Activated CD8-positive, alpha-beta memory T cell treated with anti-CD3 and anti-CD28 coated beads, Interleukin-2, amount 50 U/mL, for 48 hours (primary cell): ENCODE measurements at regions not wholly inside any gene's neighbourhood (a gene's known extent, or its start where the extent isn't known, plus 50 kb on each side); places are given as distances from the start of the nearest gene placed in this dataset.
A peak's percentile ranks its signal among the peaks of the same experiment; 100 is the strongest.

Experiments used
- DNase-seq: peaks from one replicate; pipeline ENCODE4 v3.0.0-alpha.2; 2020

- DNase-seq: no peak
Observed at GRCh38 chr6:170131351-170131750, 159.5 kb downstream of the DLL1 start.

GRCh38 chr6:170130771-170131241 lies 160.1 kb downstream of the DLL1 start:
- no peak for DNase-seq

DNA sequence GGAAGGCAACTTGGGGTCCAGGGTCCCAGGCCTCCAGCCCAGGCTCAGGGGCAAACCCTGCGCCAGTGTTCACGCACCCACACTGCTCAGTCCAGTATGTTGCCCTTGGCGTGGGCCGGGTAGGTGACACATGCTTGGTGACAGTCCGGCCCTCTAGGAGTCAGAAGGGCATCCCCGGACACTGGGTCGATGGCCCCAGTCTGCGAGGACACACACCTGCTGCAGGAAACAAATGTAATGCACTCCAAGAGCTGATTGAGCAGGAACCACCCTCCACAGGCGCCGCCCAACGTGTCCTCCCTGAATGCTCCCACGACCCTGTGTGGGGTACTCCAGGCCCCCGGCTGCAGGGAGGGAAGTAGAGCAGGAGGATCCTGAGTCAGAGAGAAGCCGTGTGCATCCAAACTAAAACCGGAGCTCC lies 160.7 kb downstream of the DLL1 start:
- peak; percentile 32 for DNase-seq

GRCh38 chr6:170129691-170130171 lies 161.1 kb downstream of the DLL1 start:
- DNase-seq: peak; percentile 39

DNA sequence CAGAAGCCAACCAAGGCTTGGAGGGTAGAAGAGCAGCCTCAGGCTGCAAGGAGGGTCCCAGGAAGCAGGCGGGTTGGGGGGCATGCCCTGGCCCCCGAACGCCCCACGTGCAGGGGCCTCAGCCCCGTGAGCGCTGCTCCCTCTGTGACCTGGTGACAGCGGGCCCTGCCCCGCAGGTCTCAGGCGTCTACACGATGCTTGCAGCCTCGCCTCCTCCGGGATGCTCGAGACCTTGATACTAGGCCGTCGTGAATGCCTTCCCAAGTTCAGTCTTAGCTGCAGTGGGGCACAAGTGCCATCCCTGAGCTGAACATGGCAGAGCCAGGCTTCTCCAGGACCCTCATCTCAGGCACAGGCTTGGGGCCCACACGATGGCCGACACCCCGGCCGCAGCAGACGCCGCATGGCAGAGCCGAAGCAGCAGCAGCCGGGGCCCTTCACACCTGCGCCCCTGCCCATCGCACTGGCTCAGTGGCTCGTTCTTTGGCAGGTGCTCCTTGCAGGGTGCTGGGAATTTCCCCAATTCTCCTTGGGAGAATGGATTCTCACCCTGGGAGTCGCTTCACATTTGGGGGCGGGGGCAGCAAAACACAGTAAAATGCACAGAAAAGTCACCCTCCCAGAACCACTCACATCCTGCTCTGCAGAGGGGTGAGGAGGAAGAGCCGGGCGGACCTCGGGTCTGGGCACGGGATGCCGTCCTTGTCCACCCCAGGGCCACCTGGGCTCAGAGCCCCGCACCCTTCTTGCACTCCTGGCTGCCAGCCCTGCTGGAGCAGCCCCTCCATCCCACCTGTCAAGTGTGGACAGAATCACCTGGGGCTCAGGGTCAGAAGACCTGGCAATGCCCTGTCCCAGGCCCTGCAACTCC lies 161.8 kb downstream of the DLL1 start:
- peak; percentile 29 for DNase-seq

DNA sequence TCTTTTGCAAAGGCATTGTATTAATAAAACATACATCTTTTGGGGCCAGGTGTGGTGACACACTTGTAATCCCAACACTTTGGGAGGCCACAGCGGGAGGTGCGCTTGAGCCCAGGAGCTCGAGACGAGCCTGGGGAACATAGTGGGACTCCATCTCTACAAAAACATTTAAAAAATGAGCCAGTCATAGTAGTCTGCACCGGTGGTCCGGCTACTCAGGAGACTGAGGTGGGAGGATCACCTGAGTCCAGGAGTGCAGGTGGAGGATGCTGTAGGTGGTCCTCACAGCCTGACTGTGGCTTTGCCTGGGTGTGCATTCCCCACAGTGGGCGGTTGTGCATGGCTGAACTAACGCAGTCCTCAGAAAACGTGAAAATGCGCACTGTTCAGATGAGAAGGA lies 162.5 kb downstream of the DLL1 start:
- peak; percentile 28 for DNase-seq

DNA sequence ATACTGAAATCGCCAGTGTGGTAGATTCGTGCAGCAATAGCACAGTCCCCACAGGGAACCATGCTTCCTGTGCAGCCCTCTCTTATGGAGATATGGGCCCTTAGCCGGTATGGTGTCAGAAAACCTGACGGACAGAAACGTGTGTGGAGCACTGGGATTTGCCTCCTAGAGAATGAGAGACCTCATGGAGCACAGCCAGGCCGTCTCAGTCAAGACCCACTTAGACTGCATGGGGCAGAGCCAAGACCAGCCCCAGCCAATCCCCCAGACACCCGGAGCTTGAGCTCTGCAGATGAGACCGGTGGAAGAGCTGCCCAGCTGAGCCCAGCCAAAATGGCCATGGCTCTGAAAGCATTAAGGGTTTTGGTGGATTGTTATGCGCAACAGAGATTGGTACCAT lies 163.7 kb downstream of the DLL1 start:
- peak; percentile 15 for DNase-seq

- DNase-seq: peak; percentile 23
Observed at GRCh38 chr6:170125456-170126300, 165.2 kb downstream of the DLL1 start.

DNA sequence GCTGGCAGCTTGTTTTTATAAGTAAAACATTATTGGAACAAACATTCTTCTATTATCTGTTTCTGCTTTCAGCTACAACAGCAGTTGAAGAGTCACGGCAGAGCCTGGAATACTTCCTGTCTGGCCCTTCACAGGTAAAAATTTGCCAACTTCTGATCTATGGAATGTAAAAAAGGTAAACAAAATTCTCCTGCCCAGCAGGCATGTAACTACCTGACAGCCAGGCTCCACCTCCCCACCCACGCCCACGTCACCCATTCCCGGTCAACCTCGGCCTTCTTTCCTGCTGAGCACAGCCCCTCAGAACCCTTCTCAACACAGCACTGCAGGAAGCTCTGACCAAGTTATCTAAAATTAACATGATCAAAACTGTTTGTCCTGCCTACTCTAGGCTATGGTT lies 166.0 kb downstream of the DLL1 start:
- peak; percentile 22 for DNase-seq

DNA sequence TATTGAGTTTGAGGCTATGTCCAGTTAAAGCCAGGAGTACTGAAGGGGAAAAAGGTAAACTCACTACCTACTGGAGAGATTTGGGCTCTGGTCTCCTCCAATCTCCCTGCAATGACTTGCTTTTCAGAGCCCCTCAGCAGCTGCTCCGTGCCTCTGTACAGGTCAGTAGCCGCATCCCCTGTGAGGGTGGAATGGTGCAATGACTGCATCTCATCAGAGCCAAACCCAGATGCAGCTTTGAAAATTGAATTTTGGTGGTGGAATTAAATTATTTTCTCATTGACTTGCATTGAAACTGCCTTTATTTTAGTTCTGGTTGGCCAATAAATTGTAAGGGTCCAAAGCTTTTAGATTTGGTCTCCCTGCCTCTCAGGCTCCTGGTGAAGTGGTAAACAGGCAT lies 166.7 kb downstream of the DLL1 start:
- DNase-seq: no peak

- no peak for DNase-seq
Observed at GRCh38 chr6:170122651-170123050, 168.2 kb downstream of the DLL1 start.

- DNase-seq: peak; percentile 37
Observed at GRCh38 chr6:170117111-170117972, 173.5 kb downstream of the DLL1 start.

GRCh38 chr6:170116636-170117035 lies 174.2 kb downstream of the DLL1 start:
- DNase-seq: peak; percentile 35

- peak; percentile 29 for DNase-seq
Observed at GRCh38 chr6:170114956-170115855, 175.7 kb downstream of the DLL1 start.

DNA sequence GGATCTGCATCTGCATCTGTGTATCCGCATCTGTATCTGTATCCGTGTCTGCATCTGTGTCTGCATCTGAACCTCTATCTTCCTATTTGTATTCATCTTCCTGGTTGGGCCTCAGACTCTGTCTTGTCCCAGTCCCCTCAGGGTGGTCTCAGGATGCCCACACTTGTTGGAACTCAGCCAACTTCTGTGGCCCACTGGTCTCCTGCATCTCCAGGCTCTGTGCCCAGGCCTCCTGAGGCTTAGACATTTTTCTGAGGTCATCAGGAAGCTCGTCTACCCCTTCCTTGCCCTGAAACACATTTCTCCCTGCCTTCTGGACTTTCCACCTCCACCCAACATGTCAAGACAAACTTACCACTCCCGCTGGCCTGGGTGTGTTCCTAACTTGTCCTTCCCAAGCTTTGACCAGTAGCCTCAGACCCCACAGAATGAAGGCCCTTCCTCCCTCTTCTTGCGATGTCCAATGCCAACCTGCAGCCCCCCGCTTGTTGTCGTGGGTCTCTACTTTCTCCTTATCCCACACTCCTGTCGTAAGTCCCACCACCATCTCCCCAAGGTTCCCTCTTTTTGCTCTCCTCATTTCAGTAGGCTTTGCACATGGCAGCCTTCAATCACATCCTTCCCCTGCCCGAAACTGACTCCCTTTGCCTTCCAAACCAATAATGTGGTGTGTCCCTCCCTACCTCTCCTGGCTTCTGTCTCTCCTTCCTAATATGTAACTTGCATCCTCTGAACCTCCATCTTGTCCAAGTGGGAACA lies 176.5 kb downstream of the DLL1 start:
- peak; percentile 20 for DNase-seq

- peak; percentile 15 for DNase-seq
Observed at GRCh38 chr6:170113141-170113540, 177.7 kb downstream of the DLL1 start.

GRCh38 chr6:170112583-170112860 lies 178.4 kb downstream of the DLL1 start:
- peak; percentile 25 for DNase-seq

DNA sequence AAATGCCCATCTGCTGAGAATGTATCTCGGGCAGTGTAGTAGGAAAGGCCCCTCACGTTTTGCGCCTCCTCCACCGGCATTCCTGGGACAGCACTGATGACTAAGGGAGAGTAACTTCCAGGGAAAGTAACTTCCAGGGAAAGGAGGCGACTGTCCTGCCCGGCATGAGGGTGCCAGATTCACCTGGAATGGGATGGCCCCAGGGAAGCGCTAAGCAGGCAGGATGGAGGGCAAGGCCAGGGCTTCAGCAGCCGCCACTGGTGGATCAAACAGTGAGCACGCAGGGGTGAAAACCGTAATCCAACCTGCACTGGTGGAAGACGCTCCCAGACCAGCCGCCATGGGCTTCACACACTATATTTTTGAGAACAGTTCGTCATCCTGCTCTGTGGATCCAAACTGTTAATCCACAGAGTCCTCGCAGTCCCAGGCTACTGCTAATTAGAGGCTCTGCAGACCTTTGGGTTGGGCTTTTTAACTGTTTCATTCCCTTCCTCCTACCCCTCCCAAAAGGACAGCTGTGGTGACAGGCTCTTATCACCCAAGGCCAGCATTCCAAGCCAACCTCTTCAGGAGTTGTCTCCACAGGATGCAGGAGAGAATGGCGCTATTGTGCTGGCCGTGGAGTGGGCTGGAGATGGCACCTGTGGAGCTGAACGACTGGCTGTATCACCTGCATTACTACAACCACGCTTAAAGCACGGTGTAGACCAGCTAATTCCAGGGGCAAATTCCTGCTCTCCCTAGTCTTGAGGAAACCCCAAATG lies 178.9 kb downstream of the DLL1 start:
- peak; percentile 38 for DNase-seq

GRCh38 chr6:170111141-170111664 lies 179.7 kb downstream of the DLL1 start:
- DNase-seq: no peak
